Activated B cell treated with CpG ODN at 0.5 μM for 24 hours (primary cell): ENCODE measurements at regions not wholly inside any gene's neighbourhood (a gene's known extent, or its start where the extent isn't known, plus 50 kb on each side); places are given as distances from the start of the nearest gene placed in this dataset.

Experiments used
- ATAC-seq: fragments of 200-7000 bp; cut with Tn5 transposase; one replicate; pipeline ENCODE4 v1.10.0; 2021; ENCODE audit warnings: low read depth, mild to moderate bottlenecking, moderate library complexity
- CTCF ChIA-PET: fragments of 350-600 bp; sonication (Branson Sonifier 250); formaldehyde crosslinking; loops from one replicate; lab custom pipeline; 2021; ENCODE audit warnings: antibody characterized with exemption; lab: Charles Lee
- POLR2A ChIA-PET: fragments of 350-600 bp; sonication (Branson Sonifier 250); formaldehyde crosslinking; loops from one replicate; lab custom pipeline; 2021; ENCODE audit warnings: antibody characterized with exemption; lab: Charles Lee
- DNase-seq: peaks from one replicate; pipeline ENCODE4 v3.0.0; 2022
- H3K27ac Mint-ChIP-seq: one replicate; pipeline ENCODE4 v1.8.0; 2020; ENCODE audit warnings: mixed read lengths
- H3K27me3 Mint-ChIP-seq: one replicate; pipeline ENCODE4 v1.8.0; 2021; ENCODE audit warnings: mixed read lengths
- H3K36me3 Mint-ChIP-seq: one replicate; pipeline ENCODE4 v1.8.0; 2021; ENCODE audit warnings: low read depth, mixed read lengths
- H3K4me1 Mint-ChIP-seq: one replicate; pipeline ENCODE4 v1.8.0; 2021; ENCODE audit warnings: mixed read lengths
- H3K4me3 Mint-ChIP-seq: one replicate; pipeline ENCODE4 v1.8.0; 2020; ENCODE audit warnings: mild to moderate bottlenecking, mixed read lengths
- H3K9me3 Mint-ChIP-seq: one replicate; pipeline ENCODE4 v1.8.0; 2020; ENCODE audit warnings: mixed read lengths
- CTCF ChIP-seq: fragments of 200-600 bp; IDR thresholded peaks from one replicate; pipeline ENCODE4 v1.8.0; 2022; ENCODE audit warnings: antibody characterized with exemption, mild to moderate bottlenecking
- intact Hi-C: fragments of 100-400 bp; cut with micrococcal nuclease; formaldehyde crosslinking; loops from one replicate; pipeline ENCODE4 v1.15.1; 2024

GRCh38 chr2:216570357-216570756 lies 62.9 kb upstream of the IGFBP2 start:
- no peak for TF ChIP-seq CTCF
- no peaks in the 10 kb centered on the region for H3K36me3 Mint-ChIP-seq
- DNase-seq, result no peak
- no peak for ATAC-seq
- H3K4me1 Mint-ChIP-seq, result no peaks in the 10 kb centered on the region
- H3K27me3 Mint-ChIP-seq, result peaks cover 10% of the 10 kb centered on the region
- H3K4me3 Mint-ChIP-seq, result no peak overlapping the region
- intact Hi-C loops, result no loop called here
- peaks cover 5% of the 10 kb centered on the region for H3K9me3 Mint-ChIP-seq
- ChIA-PET POLR2A (no interaction called here), CTCF (no interaction called here)
- H3K27ac Mint-ChIP-seq, result no peak overlapping the region

- H3K36me3 Mint-ChIP-seq, result no peaks in the 10 kb centered on the region
- H3K27ac Mint-ChIP-seq, result no peak overlapping the region
- intact Hi-C loops, result no loop called here
- DNase-seq, result no peak
- H3K4me1 Mint-ChIP-seq, result no peaks in the 10 kb centered on the region
- peaks cover 12% of the 10 kb centered on the region for H3K27me3 Mint-ChIP-seq
- no peak for ATAC-seq
- ChIA-PET POLR2A (no interaction called here), CTCF (no interaction called here)
- no peak for TF ChIP-seq CTCF
- peaks cover 5% of the 10 kb centered on the region for H3K9me3 Mint-ChIP-seq
- H3K4me3 Mint-ChIP-seq, result no peak overlapping the region
Observed at GRCh38 chr2:216571178-216571908, 61.9 kb upstream of the IGFBP2 start.

- H3K27me3 Mint-ChIP-seq, result peaks cover 12% of the 10 kb centered on the region
- no peak for ATAC-seq
- POLR2A ChIA-PET, result no interaction called here
Observed at GRCh38 chr2:216571909-216572513, 61.2 kb upstream of the IGFBP2 start.

GRCh38 chr2:216572582-216573578 lies 60.3 kb upstream of the IGFBP2 start:
- peaks cover 5% of the 10 kb centered on the region for H3K9me3 Mint-ChIP-seq
- no peaks in the 10 kb centered on the region for H3K4me1 Mint-ChIP-seq
- H3K27ac Mint-ChIP-seq, result no peak overlapping the region
- H3K27me3 Mint-ChIP-seq, result peaks cover 14% of the 10 kb centered on the region
- no peak overlapping the region for H3K4me3 Mint-ChIP-seq
- no peak for DNase-seq
- ChIA-PET POLR2A (no interaction called here), CTCF (no interaction called here)
- H3K36me3 Mint-ChIP-seq, result no peaks in the 10 kb centered on the region
- ATAC-seq, result no peak
- intact Hi-C loops, result no loop called here
- no peak for TF ChIP-seq CTCF

More at GRCh38 chr2:216571909-216572513, 61.2 kb upstream of the IGFBP2 start:
- H3K9me3 Mint-ChIP-seq, result peaks cover 5% of the 10 kb centered on the region
- no peaks in the 10 kb centered on the region for H3K4me1 Mint-ChIP-seq
- DNase-seq, result no peak
- H3K36me3 Mint-ChIP-seq, result no peaks in the 10 kb centered on the region
- intact Hi-C loops, result no loop called here
- TF ChIP-seq CTCF, result no peak
- CTCF ChIA-PET, result no interaction called here
- H3K4me3 Mint-ChIP-seq, result no peak overlapping the region
- no peak overlapping the region for H3K27ac Mint-ChIP-seq
